GM19467 (cell line): ENCODE measurements at regions not wholly inside any gene's neighbourhood (a gene's known extent, or its start where the extent isn't known, plus 50 kb on each side); places are given as distances from the start of the nearest gene placed in this dataset.

Experiments
- ATAC-seq: cut with Tn5 transposase; IDR thresholded peaks from one replicate; pipeline ENCODE4 v1.9.1; 2021; ENCODE audit warnings: mild to moderate bottlenecking, moderate library complexity; ENCODE audit not compliant: unreplicated experiment

DNA sequence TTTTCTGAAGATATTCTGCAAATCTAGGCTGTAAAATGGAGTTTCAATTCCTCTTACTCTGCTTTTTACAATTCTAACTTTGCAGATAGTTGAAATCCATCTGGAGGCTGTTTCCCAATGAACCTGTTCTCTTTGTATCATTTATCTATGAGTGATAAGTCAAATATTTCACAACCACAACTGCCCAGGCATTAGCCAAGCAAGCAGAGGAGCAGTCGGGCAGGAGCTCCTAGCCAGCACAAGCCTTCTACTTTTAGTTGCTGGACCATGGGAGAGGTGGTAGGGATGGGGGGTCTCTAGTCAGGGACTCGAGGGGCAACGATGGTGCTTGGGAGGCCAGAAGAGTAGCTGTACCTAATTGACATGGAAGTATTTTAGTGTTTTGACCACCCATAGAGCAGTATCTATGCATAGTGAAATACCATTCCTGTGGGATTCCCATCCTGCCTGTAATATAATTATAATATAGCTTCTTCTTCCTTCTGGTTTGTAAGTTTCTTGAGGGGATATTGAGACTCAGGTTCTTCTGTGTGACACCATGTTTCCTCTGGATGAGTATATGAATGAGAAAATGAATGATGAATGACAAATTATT, 353.5 kb upstream of the IL12A start:
- no peak for ATAC-seq

GRCh38 chr3:159637883-159638542, 350.6 kb upstream of the IL12A start:
- no peak for ATAC-seq

DNA sequence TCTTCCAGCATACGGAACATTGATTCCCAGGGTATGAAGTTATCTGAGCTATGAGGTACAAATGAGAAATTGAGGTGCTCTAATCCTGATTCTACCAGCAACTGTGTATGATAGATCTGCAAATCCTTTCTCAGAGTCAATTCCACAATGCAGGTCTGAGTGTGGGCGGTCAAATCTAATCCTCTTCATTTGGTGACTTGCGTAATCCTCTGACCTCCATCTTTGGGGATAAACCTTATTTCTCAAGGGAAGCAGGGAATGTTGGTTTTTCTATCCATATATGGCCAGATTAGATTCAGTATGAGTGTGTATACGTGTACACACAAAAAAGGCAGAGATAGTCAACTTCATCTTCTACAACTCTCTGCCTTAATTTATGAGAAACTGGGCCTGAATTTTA, 348.4 kb upstream of the IL12A start:
- ATAC-seq, result no peak

- no peak for ATAC-seq
These were observed 345.2 kb upstream of the IL12A start for GRCh38 chr3:159643406-159643805.

- no peak for ATAC-seq
These were observed 342.8 kb upstream of the IL12A start for GRCh38 chr3:159645874-159646273.

- no peak for ATAC-seq
These were observed 338.7 kb upstream of the IL12A start for GRCh38 chr3:159649951-159650350.

DNA sequence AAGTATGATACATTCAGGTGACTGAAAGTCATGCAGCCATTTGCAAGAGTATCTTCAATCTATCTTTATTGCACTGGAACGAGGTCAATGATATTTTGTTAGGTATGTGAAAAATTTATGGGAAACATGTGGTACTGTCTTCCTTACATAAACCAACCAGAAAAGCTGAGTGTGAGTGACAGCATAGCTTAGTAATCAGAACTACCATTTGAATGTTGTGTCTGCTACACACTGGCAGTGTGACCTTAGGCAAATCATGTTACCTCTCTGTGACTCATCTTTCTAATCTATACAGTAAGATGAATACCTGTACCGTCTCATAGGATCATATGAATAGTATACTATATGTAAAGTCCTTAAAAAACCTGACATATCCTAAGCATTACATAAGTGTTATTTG, 337.9 kb upstream of the IL12A start:
- no peak for ATAC-seq

GRCh38 chr3:159652452-159652851, 336.2 kb upstream of the IL12A start:
- ATAC-seq, result no peak

DNA sequence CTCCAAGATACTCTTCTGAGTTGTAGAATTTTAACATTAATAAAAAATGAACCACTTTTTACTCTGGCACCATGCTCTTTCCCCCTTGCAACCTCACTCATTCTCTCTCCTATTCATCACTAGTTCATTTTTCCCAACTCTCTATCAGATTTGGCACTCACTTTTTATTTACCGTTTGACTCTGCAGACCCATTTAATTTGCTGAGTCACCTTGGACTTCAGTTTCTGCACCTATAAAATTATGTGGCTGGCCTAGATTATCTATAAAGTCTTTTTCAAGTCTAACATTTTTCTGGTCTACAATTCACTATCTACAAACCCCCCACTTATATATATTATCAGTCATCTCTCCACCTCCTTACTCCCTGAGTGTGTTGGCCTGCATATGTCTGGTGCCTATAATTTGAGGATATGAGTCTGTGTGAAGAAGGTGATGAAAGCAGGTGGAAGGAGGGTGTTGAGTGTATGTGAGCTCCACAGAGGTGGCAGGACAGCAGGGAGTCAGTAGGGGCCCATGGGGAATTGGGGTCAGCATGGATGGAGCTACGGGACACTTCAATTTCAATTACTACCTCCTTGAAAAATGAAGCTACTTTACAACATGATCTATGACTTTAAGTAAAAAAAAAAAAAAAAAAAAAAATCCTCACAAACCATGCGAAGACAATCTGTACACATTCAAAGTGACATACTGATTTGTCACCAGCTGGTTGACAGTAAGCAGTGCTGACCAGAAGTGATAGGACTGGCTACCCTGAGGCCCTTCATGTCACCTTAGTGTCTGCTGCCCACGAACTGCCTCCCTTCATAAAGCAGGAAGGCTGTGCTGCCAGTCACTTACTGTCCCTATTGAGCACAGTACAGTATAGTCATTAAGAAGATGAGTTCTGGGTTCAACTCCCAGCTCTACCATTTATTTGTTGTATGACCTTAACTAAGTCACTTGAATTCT, 334.2 kb upstream of the IL12A start:
- no peak for ATAC-seq

DNA sequence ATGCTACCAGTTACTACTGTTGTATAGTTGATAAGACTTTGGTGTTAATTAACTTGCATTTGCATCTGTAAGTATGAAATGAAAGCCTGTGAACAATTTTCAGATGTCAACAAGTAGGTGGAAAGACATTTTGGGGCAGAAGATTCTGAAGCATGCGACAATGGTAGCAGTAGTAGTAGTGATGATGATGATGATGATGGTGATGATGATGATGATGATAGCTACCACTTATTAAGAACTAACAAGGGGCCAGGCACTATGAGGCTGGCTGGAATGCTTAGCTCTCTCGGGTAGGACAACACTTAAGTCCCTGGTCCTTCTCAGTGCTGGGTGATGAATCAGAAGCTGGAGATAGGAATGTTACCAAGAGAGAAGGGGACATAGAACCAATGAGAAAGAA, 333.4 kb upstream of the IL12A start:
- ATAC-seq, result no peak

DNA sequence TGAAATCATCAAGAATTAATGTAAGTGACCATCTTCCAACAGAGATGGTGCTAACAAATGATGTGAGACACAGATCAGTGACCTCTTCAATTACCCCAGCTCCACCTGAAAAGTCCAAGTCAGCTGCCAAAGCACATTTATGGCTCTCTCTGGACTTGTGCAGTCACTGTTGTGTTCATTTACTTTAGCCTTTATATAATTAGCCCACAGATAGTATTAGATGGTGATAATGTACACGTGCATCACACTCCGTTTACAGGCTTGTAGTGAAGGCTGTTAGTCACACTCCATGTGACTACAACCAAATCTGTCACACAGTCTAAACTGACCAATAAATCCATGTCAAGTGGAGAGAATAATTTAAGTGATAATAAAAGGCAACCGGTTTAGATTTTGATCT, 331.5 kb upstream of the IL12A start:
- no peak for ATAC-seq

DNA sequence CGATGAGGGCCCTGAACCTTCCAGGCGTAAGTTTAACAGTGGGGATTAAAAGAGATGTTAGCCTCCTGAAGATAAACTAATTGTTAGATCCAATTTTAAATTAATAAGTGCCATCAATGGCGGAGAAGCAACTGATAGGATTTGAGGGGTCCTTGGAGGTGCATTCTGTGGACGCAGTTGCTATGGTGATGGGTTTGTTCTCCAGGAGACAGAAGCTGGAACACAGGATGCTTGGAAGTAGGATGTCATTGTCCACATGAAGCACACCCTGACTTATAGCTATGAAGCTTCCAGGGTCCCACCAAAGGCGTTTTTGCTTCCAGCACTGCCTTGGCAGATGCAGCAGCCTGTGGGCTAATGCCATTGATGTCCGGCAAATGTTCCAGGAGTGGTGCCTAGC, 331.0 kb upstream of the IL12A start:
- ATAC-seq, result no peak

GRCh38 chr3:159660326-159660725, 328.3 kb upstream of the IL12A start:
- no peak for ATAC-seq

- no peak for ATAC-seq
These were observed 327.7 kb upstream of the IL12A start for GRCh38 chr3:159660901-159661300.

DNA sequence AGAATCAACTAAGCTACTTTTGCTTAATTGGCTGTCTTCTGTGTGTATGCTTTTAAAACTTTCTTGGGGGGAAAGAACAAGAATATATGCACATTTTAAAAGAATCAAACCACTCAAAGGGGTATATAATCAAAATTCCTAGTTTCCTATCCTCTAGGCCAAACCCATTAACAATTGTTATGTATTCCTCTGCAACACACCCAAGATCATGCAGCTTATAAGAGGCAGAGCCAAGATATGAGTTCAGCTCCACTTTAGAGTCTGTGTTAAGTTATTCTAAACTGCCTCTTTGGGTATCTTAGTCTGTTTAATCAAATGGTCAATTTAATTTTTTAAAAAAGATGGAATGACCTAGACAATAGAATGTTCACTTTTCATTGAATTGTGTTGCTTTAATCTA, 326.1 kb upstream of the IL12A start:
- ATAC-seq, result no peak

- no peak for ATAC-seq
These were observed 324.6 kb upstream of the IL12A start for GRCh38 chr3:159664006-159664405.

DNA sequence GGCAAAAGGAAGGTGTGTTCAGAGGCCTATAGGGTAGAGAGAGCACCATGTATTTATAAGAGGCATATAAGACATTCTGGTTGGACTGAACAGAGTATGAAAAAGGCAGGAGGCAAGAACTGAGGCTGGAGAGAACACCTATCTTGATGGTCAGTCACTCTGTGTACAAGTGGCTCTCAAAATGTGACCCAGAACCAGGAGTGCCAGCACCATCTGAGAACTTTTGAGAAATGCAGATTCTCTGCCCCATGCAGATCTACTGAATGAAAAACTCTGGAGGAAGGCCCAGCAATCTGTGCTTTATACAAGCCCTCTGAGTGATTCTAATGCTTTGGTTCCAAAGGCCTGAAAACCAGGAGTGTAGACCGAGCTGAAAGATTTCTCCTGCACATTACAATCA, 324.0 kb upstream of the IL12A start:
- ATAC-seq, result no peak

DNA sequence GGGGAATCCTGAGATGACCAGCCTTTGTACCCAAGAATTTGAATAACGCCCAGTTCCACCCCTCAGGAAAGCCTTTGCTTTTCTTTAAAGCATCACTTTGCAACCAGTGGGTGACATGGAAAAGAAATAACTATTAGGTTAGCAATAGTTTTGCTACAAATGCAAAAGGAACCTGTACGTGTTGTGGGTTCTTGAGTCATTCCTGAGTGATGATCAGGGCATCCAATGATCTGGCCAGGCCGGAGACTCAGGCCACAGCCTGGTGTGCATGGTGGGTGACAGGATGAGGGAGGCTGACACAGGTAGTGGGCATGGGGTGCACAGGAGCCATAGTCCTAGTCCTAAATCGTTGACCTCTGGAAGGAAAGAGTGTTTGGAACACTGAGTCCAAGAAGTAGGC, 321.4 kb upstream of the IL12A start:
- ATAC-seq, result no peak

GRCh38 chr3:159668461-159668860, 320.2 kb upstream of the IL12A start:
- ATAC-seq, result no peak

DNA sequence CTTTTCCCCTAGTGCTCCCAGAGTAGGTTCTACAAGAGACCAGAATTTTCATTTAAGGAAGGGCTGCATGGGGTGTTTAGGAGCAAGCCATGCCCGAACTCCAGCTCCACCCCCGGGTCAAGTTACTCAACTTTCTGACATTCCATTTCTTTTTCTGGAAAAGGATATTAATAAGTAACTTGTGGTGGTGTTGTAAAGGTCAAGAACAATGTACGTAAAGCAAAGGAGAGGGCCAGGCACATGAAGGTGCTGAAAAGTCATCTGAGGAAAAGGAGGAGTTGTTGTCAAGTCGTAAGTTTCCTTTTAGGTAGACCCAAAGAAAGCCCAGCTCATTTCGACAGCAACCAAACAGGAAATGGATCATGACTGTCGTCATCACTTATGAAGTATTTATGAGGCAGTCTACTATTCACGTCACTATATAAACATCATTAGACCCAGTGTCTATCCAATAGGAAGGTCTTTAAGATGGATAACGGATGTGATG, 319.6 kb upstream of the IL12A start:
- no peak for ATAC-seq

- ATAC-seq, result no peak
These were observed 318.9 kb upstream of the IL12A start for GRCh38 chr3:159669766-159670165.
